Suprapubic skin (tissue), 3 donors: ENCODE measurements at regions not wholly inside any gene's neighbourhood (a gene's known extent, or its start where the extent isn't known, plus 50 kb on each side); places are given as distances from the start of the nearest gene placed in this dataset.

ENCODE experiments used
- CTCF ChIP-seq, 2 donors: fragments of 200-600 bp in 1 of 2; fragments of 450-650 bp in 1 of 2; sonication (generic) in 1 of 2; IDR thresholded peaks; one replicate each; pipeline ENCODE4 v1.5.1; 2016 to 2019; ENCODE audit warnings: antibody characterized with exemption in 2 of 2, mild to moderate bottlenecking in 1 of 2, moderate library complexity in 1 of 2
- EP300 ChIP-seq: sonication (generic); formaldehyde crosslinking; IDR thresholded peaks from one replicate; pipeline ENCODE4 v1.6.1; 2017; ENCODE audit warnings: antibody characterized with exemption
- POLR2A ChIP-seq, 2 donors: fragments of 450-650 bp; IDR thresholded peaks; one replicate each; pipeline ENCODE4 v1.6.1; 2017; ENCODE audit warnings: antibody characterized with exemption in 2 of 2, mild to moderate bottlenecking in 2 of 2, moderate library complexity in 2 of 2

GRCh38 chr10:89080660-89081059, 90.1 kb downstream of the FAS start:
- TF ChIP-seq CTCF (IDR thresholded peaks at IDR 0.05) = no peak
- no peak for TF ChIP-seq POLR2A (IDR thresholded peaks at IDR 0.05)
- no peak for TF ChIP-seq EP300
